C4-2B (cell line): ENCODE measurements at regions not wholly inside any gene's neighbourhood (a gene's known extent, or its start where the extent isn't known, plus 50 kb on each side); places are given as distances from the start of the nearest gene placed in this dataset.

Source experiments
- H3K27ac ChIP-seq: fragments of 450-650 bp; 2 replicates; pipeline ENCODE4 v1.5.1; 2017
- ZFX ChIP-seq: fragments of 450-650 bp; IDR thresholded peaks from 2 replicates; pipeline ENCODE4 v1.6.1; 2017
- TF ChIP-seq, protein P1 (sequence below): fragments of 450-650 bp; conservative IDR thresholded peaks from 2 replicates; pipeline ENCODE4 v1.5.1; 2017; ENCODE audit warnings: mild to moderate bottlenecking

DNA sequence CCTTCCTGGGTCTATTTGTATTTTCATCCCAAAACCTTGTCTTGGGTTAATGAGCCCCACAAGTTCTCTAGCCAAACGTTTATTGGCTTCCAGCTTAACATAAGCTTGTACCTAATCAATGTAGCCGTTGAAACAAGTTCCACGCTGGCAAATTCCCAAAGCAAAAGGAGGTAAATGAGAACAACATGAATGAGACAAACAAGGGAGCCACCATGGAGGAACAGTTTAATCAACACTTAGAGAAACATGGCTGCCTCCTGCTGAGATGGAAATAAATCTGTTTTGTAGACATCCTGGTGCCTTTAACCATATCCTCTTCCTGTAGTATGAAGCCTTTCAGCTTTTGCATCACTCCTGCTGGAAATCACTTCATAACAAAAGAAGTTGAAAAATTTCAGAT lies 166.6 kb upstream of the NFIB start:
- no peak overlapping the region; the same call in 1 of the 2 replicates for H3K27ac ChIP-seq
- TF ChIP-seq, protein P1, sequence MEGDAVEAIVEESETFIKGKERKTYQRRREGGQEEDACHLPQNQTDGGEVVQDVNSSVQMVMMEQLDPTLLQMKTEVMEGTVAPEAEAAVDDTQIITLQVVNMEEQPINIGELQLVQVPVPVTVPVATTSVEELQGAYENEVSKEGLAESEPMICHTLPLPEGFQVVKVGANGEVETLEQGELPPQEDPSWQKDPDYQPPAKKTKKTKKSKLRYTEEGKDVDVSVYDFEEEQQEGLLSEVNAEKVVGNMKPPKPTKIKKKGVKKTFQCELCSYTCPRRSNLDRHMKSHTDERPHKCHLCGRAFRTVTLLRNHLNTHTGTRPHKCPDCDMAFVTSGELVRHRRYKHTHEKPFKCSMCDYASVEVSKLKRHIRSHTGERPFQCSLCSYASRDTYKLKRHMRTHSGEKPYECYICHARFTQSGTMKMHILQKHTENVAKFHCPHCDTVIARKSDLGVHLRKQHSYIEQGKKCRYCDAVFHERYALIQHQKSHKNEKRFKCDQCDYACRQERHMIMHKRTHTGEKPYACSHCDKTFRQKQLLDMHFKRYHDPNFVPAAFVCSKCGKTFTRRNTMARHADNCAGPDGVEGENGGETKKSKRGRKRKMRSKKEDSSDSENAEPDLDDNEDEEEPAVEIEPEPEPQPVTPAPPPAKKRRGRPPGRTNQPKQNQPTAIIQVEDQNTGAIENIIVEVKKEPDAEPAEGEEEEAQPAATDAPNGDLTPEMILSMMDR, result no peak
- no peak for TF ChIP-seq ZFX

DNA sequence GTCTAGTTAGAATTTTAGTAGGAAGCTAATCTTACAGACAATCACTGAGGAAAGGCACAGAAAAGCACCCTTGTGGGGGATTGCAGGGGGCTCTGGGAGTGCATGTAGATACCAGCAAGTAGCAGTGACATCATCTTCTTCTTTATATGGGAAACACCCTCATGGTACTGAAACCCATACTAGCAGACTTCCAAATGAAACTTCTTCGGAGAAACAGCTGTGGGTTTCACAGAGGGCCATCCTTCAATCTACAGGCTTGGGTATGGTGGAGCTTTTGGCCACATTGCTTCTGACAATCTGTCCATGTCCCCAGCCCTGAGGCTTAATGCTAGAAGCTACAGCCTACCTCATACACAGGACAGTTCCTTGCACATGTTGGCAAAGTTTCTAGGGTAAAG lies 165.2 kb upstream of the NFIB start:
- peak overlapping the region; percentile 70; the same call in 1 of the 2 replicates for H3K27ac ChIP-seq
- no peak for TF ChIP-seq ZFX
- TF ChIP-seq, protein P1, result no peak

DNA sequence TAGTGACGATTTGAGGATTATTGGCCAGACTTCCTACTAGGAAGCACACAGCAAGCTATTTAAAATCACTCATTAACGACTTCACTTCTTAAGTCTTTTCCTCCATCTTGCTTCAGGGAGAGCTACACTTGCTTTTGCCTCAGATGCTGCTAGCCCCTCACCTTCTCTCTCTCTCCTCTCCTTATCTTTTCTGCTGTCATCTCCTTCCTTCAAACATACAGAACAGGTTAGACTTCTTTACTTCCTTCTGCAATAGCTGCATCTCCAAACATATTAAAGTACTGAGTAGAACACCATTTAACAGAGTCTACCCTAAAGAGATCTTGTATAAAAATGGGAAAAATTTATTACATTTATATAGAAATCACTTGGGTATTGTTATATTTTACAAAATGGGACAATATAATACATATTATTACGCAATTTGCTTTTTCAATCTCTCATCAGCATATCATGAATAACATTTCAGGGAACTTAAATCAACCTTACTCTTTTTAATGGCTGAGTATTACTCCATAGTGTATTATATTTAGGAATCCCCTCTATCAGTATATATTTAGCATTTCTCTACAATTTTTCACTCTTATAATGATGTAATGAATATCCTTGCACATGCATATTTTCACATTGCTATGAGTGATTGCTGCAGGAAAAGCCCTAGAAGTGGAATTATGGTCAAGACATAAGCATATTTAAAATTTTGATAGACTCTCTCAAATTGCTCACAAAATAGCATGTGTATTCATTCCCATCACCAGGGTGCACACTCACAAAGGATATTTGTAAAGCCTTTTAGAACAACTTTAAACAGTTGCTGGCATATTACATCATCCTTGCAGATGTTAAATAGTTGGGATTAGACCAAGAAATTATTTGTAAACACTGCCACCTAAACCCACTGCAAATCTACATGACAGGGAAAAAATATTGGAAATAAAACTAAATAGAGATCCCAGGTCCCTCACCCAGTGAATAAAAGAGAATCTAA lies 164.5 kb upstream of the NFIB start:
- peak overlapping the region; percentile 70; the same call in 1 of the 2 replicates for H3K27ac ChIP-seq
- TF ChIP-seq ZFX, result no peak
- TF ChIP-seq, protein P1, result no peak

DNA sequence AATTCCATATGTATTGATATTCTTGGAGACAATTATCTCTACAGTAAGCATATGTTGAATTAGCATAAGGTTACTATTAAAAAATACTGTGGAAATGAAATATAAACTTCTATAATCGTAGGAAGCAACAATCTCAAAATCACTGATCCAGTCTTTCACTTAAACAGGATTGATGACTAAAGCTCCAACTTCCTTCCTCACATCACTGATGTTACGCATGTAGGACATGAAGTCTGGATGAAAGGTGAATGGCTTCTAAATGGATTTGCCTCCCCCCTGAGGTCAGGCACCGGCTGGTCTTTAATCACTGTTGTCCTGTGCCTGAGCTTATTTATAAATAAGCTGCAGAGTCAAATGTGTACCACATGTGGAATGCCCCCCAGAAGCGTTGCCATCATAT lies 157.1 kb upstream of the NFIB start:
- no peak for TF ChIP-seq ZFX
- TF ChIP-seq, protein P1, result no peak

DNA sequence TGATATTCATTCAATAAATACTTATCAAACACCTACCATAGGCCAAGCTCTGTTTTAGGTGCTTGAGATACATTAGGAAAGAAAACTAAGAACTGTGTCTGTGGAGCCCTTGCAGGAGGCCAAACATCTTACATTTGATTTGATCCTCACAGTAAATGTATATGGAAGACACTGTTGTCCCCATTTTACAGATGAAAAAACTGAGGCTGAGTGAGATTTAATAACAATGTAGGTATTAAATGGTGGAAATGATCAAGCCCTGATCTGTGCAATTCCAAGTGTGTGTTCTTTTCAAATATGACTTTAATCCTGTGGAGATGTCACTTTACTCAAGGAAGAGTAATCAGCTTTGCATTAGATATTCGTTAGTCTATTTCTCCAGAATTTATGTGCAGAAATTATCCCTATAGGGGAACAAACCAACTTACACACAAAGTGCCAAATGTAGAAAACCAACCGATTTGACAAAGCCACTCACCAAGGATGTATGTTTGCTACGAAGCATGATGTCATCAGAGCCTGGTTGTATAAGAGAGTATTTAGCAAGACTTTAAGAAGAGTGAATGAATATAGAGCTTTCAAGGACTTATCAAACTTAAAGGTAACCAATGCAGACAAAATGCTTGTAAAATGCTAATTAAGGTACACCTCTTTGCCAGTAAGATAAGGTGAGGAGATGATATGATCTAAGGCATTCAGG lies 153.9 kb upstream of the NFIB start:
- no peak overlapping the region for H3K27ac ChIP-seq
- TF ChIP-seq, protein P1, result no peak
- TF ChIP-seq ZFX, result no peak

More for the DNA sequence above, 157.1 kb upstream of the NFIB start:
- no peak overlapping the region for H3K27ac ChIP-seq

DNA sequence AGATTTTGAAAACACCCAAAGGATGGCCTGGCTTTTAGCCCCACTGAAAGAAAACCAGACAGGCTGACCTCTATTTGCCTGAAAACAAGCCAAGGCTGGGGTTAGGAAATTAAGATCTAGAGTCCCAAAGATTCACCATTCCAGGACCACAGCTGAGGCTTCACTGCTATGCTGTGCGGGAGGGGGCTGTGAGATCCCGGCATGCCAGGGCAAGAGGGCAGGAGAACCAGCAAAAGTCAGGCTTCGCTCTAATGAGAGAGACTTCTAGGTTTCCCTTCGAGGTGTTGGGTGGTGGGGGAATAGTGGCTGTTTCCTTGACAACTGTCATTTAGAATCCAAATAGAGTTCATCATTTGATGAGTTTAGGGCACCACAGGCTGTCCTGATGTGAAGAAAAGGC lies 152.9 kb upstream of the NFIB start:
- TF ChIP-seq, protein P1, result no peak
- no peak for TF ChIP-seq ZFX
- no peak overlapping the region for H3K27ac ChIP-seq

DNA sequence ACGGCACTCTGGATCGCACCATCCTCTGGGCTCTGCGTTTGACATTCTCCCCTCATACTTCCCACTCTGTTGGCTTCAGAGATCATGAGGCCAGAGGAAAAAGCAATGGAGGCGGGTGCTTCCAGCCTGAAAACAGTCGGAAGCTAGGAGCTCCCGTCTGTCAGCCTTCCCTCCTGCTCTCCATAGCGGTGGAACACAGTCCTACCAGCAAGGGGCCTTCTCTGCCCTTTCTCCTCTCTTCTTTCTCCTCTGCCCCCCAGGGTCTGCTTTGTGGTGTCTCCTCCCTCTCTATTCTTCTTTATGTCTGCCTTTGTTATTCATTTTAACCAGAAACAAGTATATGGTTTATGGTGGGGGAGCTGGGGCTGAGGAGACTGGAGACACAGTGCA lies 152.5 kb upstream of the NFIB start:
- TF ChIP-seq ZFX, result no peak
- TF ChIP-seq, protein P1, result no peak
- H3K27ac ChIP-seq, result no peak overlapping the region
